ENCODE measurements at regions not wholly inside any gene's neighbourhood (a gene's known extent, or its start where the extent isn't known, plus 50 kb on each side); places are given as distances from the start of the nearest gene placed in this dataset.
"Not testable (repeated sequence)": the region's sequence is repeated elsewhere in the genome, so short reads cannot be mapped to it uniquely, and the experiment has no call there.

DNA sequence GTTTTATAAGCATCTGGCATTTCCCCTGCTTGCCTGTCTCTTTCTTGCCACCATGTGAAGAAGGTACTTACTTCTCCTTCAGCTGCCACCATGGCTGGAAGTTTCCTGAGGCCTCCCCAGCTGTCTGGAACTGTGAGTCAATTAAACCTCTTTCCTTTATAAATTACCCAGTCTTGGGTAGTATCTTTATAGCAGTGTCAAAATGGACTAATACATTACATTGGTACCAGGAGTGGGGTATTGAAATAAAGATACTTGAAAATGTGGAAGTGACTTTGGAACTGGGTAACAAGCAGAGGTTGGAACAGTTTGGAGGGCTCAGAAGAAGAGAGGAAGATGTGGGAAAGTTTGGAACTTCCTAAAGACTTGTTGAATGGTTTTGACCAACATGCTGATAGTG is 223.9 kb upstream of the F9 start:
- TF ChIP-seq POLR2A, CTCF (IDR thresholded peaks at IDR 0.05): not testable (repeated sequence)

Measured in esophagus squamous epithelium (tissue), 4 donors.